Mesothelial cell of epicardium (in vitro differentiated cells): ENCODE measurements at regions not wholly inside any gene's neighbourhood (a gene's known extent, or its start where the extent isn't known, plus 50 kb on each side); places are given as distances from the start of the nearest gene placed in this dataset.

Experiments
- DNase-seq, 2 experiments: peaks; one replicate each; pipeline ENCODE4 v3.0.0; 2021; ENCODE audit warnings: low spot score in 2 of 2; ENCODE audit not compliant: unreplicated experiment in 2 of 2
- H3K27ac Mint-ChIP-seq: 2 replicates; pipeline ENCODE4 v1.8.0; 2021; ENCODE audit warnings: mixed read lengths
- H3K27me3 Mint-ChIP-seq: 2 replicates; pipeline ENCODE4 v1.8.0; 2021; ENCODE audit warnings: low read depth, mixed read lengths
- H3K36me3 Mint-ChIP-seq: 2 replicates; pipeline ENCODE4 v1.8.0; 2021; ENCODE audit warnings: mixed read lengths
- H3K4me1 Mint-ChIP-seq: 2 replicates; pipeline ENCODE4 v1.8.0; 2021; ENCODE audit warnings: mixed read lengths
- H3K4me3 Mint-ChIP-seq: 2 replicates; pipeline ENCODE4 v1.8.0; 2021; ENCODE audit warnings: mild to moderate bottlenecking, moderate library complexity, mixed read lengths
- H3K9me3 Mint-ChIP-seq: 2 replicates; pipeline ENCODE4 v1.8.0; 2021; ENCODE audit warnings: mixed read lengths
- CTCF ChIP-seq: fragments of 200-600 bp; sonication (generic); IDR thresholded peaks from one replicate; pipeline ENCODE4 v1.5.0; 2021; ENCODE audit warnings: antibody characterized with exemption; ENCODE audit not compliant: unreplicated experiment

DNA sequence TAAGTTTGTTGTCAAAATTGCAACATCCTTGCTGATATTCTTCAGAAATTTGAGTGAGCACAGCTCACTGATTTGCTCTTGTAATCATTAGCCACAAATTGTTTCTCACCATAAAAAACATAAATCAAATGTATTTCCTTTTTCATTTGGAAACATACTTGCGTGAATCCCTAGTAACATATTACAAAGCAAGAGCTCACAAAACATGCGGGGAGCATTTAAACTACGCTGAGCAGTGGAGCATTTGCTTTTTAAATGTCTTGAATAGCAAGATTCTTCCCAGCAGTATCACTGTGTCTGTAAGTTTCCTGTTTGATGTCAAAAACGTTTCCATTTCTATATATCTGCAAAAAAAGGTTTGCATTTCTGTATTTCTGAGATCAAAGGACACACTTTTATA lies 788.3 kb upstream of the SALL3 start:
- no peaks in the 10 kb centered on the region for H3K4me1 Mint-ChIP-seq
- no peak overlapping the region for H3K27ac Mint-ChIP-seq
- peaks cover 3% of the 10 kb centered on the region for H3K9me3 Mint-ChIP-seq
- H3K4me3 Mint-ChIP-seq = no peak overlapping the region
- no peaks in the 10 kb centered on the region for H3K36me3 Mint-ChIP-seq
- H3K27me3 Mint-ChIP-seq = peaks cover 3% of the 10 kb centered on the region
- TF ChIP-seq CTCF = no peak
- DNase-seq = no peak

DNA sequence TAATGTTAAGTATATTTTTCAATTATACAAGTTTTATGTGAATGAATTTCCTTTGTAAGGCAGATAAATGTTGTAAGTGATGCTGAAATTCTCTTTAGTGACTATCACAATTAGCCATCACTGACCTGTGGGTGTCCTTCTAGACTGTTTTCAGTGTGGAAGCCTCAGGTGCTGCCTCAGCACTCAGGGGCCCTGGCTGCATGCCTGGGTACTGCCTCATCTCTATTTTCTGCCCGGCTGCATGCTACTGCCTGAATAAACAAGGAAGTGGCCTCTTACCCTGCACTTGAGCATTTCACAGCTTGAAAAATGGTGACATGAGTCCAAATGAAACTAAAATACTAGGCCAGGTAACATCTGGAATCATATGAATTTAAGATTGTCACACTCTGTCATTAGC lies 787.6 kb upstream of the SALL3 start:
- Mint-ChIP-seq H3K36me3 (no peaks in the 10 kb centered on the region), H3K27me3 (peaks cover 3% of the 10 kb centered on the region), H3K4me1 (no peaks in the 10 kb centered on the region), H3K4me3 (no peak overlapping the region), H3K27ac (no peak overlapping the region), H3K9me3 (peaks cover 3% of the 10 kb centered on the region)
- TF ChIP-seq CTCF = no peak
- no peak for DNase-seq

- Mint-ChIP-seq H3K9me3 (peaks cover 7% of the 10 kb centered on the region), H3K36me3 (no peaks in the 10 kb centered on the region), H3K27ac (no peak overlapping the region), H3K27me3 (peaks cover 3% of the 10 kb centered on the region), H3K4me3 (no peak overlapping the region), H3K4me1 (no peaks in the 10 kb centered on the region)
- no peak for TF ChIP-seq CTCF
- no peak for DNase-seq
Observed at GRCh38 chr18:78196280-78196679, 783.3 kb upstream of the SALL3 start.

GRCh38 chr18:78199002-78199401 lies 780.6 kb upstream of the SALL3 start:
- Mint-ChIP-seq H3K36me3 (no peaks in the 10 kb centered on the region), H3K4me1 (no peaks in the 10 kb centered on the region), H3K27ac (no peak overlapping the region), H3K4me3 (no peak overlapping the region), H3K27me3 (peaks cover 6% of the 10 kb centered on the region), H3K9me3 (peaks cover 17% of the 10 kb centered on the region)
- no peak for TF ChIP-seq CTCF
- DNase-seq = no peak

DNA sequence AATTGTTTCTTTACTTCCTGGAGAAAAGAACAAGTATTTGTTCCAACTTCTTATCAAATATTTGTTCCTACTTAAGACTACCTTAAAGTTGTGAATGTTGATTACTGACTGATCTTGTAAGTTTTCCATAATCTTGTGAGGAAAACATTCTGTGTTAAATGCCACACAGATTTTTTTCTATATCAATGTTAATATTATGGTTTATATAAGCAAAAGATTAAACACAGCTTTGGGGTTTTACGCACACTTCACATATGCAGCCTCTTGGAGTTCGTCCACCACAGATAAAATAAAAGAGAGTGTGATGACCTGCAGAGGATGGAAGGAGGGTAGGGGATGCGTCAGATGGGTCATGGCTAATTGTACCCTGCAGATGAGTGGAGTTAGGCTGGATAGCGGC lies 780.0 kb upstream of the SALL3 start:
- Mint-ChIP-seq H3K27ac (no peak overlapping the region), H3K4me3 (no peak overlapping the region), H3K4me1 (no peaks in the 10 kb centered on the region), H3K27me3 (peaks cover 6% of the 10 kb centered on the region), H3K9me3 (peaks cover 17% of the 10 kb centered on the region), H3K36me3 (no peaks in the 10 kb centered on the region)
- no peak for DNase-seq
- TF ChIP-seq CTCF = no peak

DNA sequence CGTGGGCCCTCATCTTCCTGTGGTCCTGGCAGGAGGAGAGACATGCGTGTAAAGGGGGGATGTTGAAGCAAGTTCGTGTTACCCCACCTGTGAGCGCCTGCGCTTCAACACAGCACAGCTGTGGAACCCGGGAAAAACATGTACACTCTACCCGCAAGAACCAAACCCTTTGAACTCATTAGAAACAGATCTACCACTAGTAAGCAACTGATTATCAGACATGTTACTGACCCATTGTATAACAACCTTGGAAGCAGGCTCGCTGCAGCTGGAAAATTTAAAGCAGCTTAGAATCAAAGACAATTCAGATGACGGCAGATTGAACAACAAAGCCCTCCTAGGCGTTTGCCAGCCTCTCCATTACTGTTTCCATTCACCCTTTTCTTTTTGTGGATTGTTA lies 771.7 kb upstream of the SALL3 start:
- no peak for TF ChIP-seq CTCF
- DNase-seq = no peak
- Mint-ChIP-seq H3K36me3 (no peaks in the 10 kb centered on the region), H3K9me3 (no peaks in the 10 kb centered on the region), H3K27me3 (peaks cover 18% of the 10 kb centered on the region), H3K4me3 (no peak overlapping the region), H3K27ac (no peak overlapping the region), H3K4me1 (no peaks in the 10 kb centered on the region)
